ENCODE measurements at regions not wholly inside any gene's neighbourhood (a gene's known extent, or its start where the extent isn't known, plus 50 kb on each side); places are given as distances from the start of the nearest gene placed in this dataset.

DNA sequence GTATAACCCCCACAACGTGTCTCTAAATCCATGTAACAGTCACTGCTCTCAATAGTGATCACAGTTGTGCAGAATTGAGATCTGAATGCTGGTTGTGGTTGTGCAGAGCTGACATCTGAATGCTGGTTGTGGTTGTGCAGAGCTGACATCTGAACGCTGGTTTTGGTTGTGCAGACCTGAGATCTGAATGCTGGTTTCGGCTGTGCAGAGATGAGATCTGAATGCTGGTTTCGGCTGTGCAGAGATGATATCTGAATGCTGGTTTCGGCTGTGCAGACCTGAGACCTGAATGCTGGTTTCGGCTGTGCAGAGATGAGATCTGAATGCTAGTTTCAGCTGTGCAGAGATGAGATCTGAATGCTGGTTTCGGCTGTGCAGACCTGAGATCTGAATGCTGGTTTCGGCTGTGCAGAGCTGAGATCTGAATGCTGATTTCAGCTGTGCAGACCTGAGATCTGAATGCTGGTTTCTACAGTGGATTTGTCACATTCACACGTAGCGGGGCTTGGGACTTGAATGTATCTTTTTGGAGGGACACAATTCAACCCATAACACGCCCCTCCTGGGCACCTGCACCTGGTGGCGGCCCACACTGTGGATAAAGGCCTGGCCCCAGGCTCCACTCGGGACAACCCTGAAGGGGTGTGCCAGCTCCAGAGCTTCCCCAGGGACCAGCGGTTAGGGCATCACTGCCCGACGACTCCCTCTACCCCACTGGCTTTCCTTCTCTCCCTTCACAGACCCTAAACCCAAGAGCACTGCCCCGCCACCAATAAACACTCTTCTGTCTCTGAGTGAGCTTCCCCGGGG, 51.1 kb upstream of the SLC66A3 start:
- TF ChIP-seq, protein P1, sequence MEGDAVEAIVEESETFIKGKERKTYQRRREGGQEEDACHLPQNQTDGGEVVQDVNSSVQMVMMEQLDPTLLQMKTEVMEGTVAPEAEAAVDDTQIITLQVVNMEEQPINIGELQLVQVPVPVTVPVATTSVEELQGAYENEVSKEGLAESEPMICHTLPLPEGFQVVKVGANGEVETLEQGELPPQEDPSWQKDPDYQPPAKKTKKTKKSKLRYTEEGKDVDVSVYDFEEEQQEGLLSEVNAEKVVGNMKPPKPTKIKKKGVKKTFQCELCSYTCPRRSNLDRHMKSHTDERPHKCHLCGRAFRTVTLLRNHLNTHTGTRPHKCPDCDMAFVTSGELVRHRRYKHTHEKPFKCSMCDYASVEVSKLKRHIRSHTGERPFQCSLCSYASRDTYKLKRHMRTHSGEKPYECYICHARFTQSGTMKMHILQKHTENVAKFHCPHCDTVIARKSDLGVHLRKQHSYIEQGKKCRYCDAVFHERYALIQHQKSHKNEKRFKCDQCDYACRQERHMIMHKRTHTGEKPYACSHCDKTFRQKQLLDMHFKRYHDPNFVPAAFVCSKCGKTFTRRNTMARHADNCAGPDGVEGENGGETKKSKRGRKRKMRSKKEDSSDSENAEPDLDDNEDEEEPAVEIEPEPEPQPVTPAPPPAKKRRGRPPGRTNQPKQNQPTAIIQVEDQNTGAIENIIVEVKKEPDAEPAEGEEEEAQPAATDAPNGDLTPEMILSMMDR (IDR thresholded peaks at IDR 0.05; ENCODE audit: low read depth, low read length, poor library complexity, severe bottlenecking): no peak
- TF ChIP-seq EZH2phosphoT487 (IDR thresholded peaks at IDR 0.05; ENCODE audit: borderline replicate concordance, low read length): no peak
